Stimulated activated effector memory CD8-positive, alpha-beta T cell treated with anti-CD3 and anti-CD28 coated beads, Interleukin-12 subunit alpha, Interleukin-12 subunit beta, amount 100 ng/mL, for 72 hours (primary cell): ENCODE measurements at regions not wholly inside any gene's neighbourhood (a gene's known extent, or its start where the extent isn't known, plus 50 kb on each side); places are given as distances from the start of the nearest gene placed in this dataset.

Experiments
- ATAC-seq: fragments of 150-1000 bp; cut with Tn5 transposase; 2 replicates; pipeline ENCODE4 v1.10.0; 2021
- DNase-seq, 2 donors: peaks; one replicate each; pipeline ENCODE4 v3.0.0; 2021 to 2022; ENCODE audit warnings: low spot score in 2 of 2
- H3K27ac Mint-ChIP-seq: one replicate; pipeline ENCODE4 v1.8.0; 2022; ENCODE audit warnings: mild to moderate bottlenecking, mixed read lengths
- H3K36me3 Mint-ChIP-seq: one replicate; pipeline ENCODE4 v1.8.0; 2022; ENCODE audit warnings: mild to moderate bottlenecking, mixed read lengths
- H3K4me1 Mint-ChIP-seq: one replicate; pipeline ENCODE4 v1.8.0; 2022; ENCODE audit warnings: mixed read lengths
- H3K4me3 Mint-ChIP-seq: one replicate; pipeline ENCODE4 v1.8.0; 2022; ENCODE audit warnings: mild to moderate bottlenecking, mixed read lengths
- H3K9me3 Mint-ChIP-seq: one replicate; pipeline ENCODE4 v1.8.0; 2022; ENCODE audit warnings: mixed read lengths

DNA sequence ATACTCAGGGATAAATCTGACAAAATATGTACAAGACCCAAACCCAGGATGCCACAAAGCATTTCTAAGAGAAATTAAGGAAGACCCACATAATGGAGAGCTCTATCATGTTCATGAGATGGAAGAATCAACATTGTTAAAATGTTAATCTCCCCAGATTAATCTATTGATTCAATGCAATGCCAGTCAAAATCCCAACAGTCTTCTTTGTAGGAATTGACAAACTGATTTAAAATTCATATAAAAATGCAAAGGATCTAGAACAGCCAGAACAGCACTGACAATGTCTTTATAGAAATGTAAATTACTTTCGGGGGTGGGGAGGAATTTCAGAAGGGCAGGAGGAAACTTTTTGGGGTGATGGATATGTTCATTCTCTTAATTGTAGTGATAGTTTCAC lies 281.6 kb upstream of the SEMA6A start:
- H3K4me3 Mint-ChIP-seq: no peak overlapping the region
- H3K4me1 Mint-ChIP-seq: no peaks in the 10 kb centered on the region
- H3K9me3 Mint-ChIP-seq: peaks cover 4% of the 10 kb centered on the region
- H3K27ac Mint-ChIP-seq: no peak overlapping the region
- ATAC-seq (no peak), DNase-seq (no peak)
- H3K36me3 Mint-ChIP-seq: no peaks in the 10 kb centered on the region

DNA sequence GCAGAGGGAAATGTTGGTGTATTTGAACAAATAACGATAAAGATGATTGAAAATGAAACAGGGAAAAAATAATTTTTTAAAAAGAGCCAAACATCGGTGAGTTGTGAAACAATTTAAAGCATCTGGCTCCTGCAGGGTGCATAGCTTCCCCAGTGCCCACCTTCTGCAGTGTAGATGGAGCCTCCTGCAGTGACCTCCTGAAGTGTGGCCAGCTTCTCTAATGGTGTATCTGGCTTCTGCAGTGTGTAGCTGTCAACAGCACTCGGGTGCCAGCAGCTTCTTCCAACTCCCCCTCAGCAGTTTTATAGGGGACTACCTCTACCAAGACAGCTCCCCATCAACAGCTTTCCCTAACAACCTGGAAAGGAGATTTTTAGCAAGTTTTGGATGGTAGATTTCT lies 279.4 kb upstream of the SEMA6A start:
- no peak for DNase-seq
- no peak overlapping the region for H3K4me3 Mint-ChIP-seq
- H3K27ac Mint-ChIP-seq: no peak overlapping the region
- H3K36me3 Mint-ChIP-seq: no peaks in the 10 kb centered on the region
- H3K4me1 Mint-ChIP-seq: no peaks in the 10 kb centered on the region
- no peak for ATAC-seq
- peaks cover 3% of the 10 kb centered on the region for H3K9me3 Mint-ChIP-seq

DNA sequence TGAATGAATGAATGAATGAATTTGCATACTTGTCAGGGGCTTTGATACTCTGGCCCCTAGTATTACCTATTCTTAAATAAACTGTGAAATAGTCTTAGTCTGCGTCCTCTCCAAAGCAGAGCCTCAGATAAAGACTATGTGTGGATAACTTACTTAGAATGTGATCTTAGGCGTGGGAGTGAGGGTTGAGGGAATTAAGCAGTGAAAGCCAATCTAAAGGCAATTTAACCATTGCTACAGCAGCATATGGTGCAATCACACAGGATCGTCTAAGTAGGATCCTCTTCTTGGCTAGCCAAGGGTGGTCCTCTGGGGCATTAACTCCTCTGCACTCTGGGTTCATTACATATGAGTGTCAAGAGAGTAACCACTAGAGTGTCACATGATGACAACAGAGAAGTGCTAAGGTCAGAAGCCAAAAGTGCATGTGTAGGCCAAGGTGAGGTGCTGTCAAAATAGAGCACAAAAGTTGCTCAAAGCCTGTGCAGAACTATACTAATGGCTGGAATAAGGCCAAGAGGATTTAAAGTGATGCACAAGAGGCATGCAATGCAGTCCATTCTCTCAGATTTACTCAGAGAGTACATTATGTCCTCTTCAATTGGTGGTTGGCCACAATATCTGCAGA lies 274.4 kb upstream of the SEMA6A start:
- ATAC-seq (no peak), DNase-seq (no peak)
- Mint-ChIP-seq H3K9me3 (peaks cover 10% of the 10 kb centered on the region), H3K4me3 (no peak overlapping the region), H3K36me3 (no peaks in the 10 kb centered on the region), H3K4me1 (no peaks in the 10 kb centered on the region), H3K27ac (no peak overlapping the region)

DNA sequence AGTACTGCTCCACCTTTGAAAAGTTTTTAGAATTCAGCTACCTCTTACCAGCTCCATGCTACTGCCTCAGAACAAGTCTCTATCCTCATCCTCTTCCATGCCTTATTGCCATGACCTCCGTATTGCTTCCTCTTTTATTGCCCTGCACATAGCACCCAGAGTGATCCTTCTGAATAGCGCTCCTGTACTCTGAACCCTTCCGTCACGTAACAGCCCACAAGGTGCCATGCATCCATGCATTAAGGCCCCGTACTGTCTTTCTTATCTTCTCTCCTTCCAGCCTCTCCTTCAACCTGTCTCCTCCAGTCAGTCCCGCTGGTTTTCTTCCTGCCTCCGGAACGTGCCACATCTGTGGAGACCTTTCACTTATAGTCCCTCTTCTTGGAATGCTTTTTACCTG lies 273.3 kb upstream of the SEMA6A start:
- H3K9me3 Mint-ChIP-seq: peaks cover 10% of the 10 kb centered on the region
- H3K36me3 Mint-ChIP-seq: no peaks in the 10 kb centered on the region
- ATAC-seq: no peak
- no peak overlapping the region for H3K27ac Mint-ChIP-seq
- no peak overlapping the region for H3K4me3 Mint-ChIP-seq
- DNase-seq: no peak
- no peaks in the 10 kb centered on the region for H3K4me1 Mint-ChIP-seq

DNA sequence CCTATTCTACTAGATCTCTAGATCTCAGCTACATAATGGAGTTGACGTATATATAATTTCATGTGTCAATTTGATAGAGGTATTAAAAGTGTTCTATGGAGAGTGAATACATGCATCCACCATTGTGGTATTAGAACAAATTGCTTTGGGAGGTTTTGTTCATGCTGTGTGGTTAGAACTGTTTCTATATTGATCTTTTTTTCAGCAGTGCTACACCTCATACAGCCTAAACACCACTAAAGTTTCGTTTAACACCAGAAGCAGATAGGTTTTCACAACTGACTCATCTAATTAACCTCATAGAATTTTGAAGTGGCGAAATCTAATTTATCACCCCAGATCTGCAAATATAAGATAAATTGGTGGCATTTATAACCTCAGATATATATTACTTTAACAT lies 269.4 kb upstream of the SEMA6A start:
- Mint-ChIP-seq H3K27ac (no peak overlapping the region), H3K4me1 (no peaks in the 10 kb centered on the region), H3K9me3 (peaks cover 6% of the 10 kb centered on the region), H3K36me3 (no peaks in the 10 kb centered on the region), H3K4me3 (no peak overlapping the region)
- DNase-seq (no peak), ATAC-seq (no peak)

DNA sequence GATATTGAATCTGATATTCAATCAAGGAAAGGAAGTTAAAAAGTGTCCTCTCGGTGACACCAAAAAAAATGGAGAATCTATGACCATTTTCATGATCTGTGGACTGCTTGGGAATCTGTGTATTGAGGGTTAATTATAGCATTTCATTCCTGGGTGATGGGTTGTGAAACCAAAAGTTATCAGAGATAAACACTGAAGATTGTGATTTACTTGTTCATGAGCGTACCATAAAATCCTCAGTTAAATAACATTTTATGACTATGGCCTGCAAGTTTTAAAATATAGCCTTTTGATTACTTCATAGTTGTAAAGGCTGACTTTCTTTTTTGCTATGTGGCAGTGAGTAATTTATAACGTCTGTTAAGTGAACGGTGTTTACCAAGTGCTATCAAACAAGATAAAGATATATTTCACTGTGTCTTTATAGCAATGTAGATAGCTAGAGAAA lies 267.9 kb upstream of the SEMA6A start:
- Mint-ChIP-seq H3K4me1 (no peaks in the 10 kb centered on the region), H3K36me3 (no peaks in the 10 kb centered on the region), H3K27ac (no peak overlapping the region), H3K9me3 (peaks cover 3% of the 10 kb centered on the region), H3K4me3 (no peak overlapping the region)
- no peak for ATAC-seq
- DNase-seq: no peak

DNA sequence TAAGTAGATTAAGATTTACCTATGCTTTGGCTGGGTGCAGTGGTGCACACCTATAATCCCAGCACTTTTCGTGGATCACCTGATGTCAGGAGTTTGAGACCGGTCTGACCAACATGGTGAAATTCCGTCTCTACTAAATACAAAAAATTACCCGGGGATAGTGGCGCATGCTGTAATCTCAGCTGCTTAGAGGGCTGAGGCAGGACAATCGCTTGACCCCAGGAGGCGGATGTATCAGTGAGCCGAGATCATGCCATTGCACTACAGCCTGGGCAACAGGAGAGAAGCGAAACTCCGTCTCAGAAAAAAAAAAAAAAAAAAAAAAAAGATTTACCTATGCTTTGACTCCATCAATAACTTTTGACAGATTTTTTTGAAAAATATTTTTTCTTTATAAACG lies 267.1 kb upstream of the SEMA6A start:
- Mint-ChIP-seq H3K4me1 (no peaks in the 10 kb centered on the region), H3K27ac (no peak overlapping the region)

DNA sequence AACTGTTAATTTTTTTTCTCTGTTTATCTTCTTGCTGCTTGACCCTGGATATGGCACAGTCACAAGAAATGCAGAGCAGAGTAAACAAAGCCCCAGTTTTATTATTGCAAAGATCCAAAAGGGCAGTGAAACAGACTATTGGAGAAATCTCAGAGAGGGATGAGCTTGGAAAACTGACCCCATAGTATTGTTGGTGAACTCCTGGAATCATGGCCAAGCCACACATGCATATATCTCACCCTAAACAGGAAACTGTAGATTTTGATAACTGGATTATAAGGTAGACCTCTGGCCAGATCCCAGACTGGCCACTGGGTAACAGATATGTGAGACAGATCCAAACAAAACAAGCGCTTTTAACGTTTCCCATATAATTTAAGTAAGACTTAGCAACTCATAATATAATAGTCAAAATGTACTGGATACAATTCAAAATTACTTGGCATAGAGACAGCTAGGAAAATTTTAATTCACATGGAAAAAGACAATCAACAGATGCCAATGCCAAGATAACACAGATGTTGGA lies 263.5 kb upstream of the SEMA6A start:
- Mint-ChIP-seq H3K4me1 (no peaks in the 10 kb centered on the region), H3K4me3 (no peak overlapping the region), H3K36me3 (no peaks in the 10 kb centered on the region), H3K9me3 (no peaks in the 10 kb centered on the region), H3K27ac (no peak overlapping the region)
- ATAC-seq (no peak), DNase-seq (no peak)

More for the DNA sequence above, 267.1 kb upstream of the SEMA6A start:
- Mint-ChIP-seq H3K9me3 (peaks cover 3% of the 10 kb centered on the region), H3K36me3 (no peaks in the 10 kb centered on the region), H3K4me3 (no peak overlapping the region)
- ATAC-seq: no peak
- DNase-seq: no peak

DNA sequence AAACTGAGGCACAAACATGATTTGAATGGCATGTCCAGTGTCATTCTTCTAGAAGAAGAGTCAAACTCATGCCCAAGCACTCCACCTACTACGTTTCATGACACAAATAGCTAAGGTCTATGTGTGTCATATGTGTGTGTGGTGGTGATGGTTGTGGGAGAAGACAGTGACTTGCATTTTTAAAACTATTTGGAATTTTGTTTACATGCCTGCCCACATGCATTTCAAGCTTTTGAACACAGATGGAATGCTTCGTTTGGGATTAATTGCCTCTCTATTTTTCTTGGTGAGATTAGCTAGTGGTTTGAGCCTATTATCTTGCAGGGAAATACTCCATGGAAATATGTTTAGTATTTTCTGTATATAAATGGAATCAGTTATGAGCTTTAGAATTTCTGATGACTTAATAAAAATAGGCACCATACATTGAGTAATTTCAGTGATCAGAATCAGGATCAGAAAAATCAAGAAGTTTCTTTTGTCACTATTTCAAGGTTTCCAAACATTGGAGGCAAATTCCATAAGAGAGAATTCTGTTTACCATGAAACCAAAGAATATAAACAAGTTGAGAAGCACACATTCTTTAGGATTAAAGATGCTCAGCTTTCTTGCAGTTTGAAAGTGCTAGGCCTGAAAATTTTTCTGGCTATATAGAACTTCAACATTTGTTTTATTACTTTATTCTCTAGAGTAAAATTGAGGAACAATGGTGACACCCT lies 260.3 kb upstream of the SEMA6A start:
- Mint-ChIP-seq H3K9me3 (no peaks in the 10 kb centered on the region), H3K4me1 (no peaks in the 10 kb centered on the region), H3K27ac (no peak overlapping the region), H3K36me3 (no peaks in the 10 kb centered on the region), H3K4me3 (no peak overlapping the region)
- DNase-seq (no peak), ATAC-seq (no peak)

DNA sequence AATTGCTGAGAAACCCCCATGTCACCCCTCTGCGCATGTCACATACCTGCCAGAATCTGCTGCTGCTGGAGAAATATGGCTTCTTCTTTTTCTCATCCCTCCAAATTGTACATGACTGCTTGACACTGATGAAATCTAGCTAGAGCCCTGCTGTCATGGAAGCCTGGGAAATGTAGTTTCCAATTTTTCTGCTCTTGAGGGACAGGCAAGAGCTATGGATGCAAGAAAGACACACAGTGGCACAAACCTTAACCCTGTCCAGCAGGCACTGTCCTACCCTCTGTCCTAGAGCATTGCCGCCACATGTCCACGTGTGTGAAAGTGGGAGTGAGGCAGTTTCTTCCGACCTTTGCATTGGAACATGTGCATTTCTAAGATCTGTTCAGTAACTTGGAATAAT lies 255.5 kb upstream of the SEMA6A start:
- H3K36me3 Mint-ChIP-seq: no peaks in the 10 kb centered on the region
- DNase-seq (no peak), ATAC-seq (no peak)
- H3K4me1 Mint-ChIP-seq: no peaks in the 10 kb centered on the region
- no peaks in the 10 kb centered on the region for H3K9me3 Mint-ChIP-seq
- H3K27ac Mint-ChIP-seq: no peak overlapping the region
- no peak overlapping the region for H3K4me3 Mint-ChIP-seq

DNA sequence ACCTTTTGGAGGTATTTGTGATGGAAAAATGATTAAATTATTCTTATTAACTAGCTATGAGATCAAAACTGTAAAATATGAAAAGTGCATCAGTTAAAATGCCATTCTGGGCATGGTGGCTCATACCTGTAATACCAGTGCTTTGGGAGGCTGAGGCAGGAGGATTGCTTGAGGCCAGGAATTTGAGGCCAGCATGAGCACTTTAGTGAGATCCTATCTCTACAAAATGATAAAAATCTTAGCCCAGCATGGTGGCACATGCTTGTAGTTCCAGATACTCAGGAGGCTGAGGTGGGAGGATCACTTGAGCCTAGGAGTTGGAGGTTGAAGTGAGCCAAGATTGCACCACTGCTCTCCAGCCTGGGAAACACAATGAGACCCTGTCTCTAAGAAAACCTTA lies 252.5 kb upstream of the SEMA6A start:
- H3K4me1 Mint-ChIP-seq: no peaks in the 10 kb centered on the region
- H3K9me3 Mint-ChIP-seq: no peaks in the 10 kb centered on the region
- ATAC-seq (no peak), DNase-seq (no peak)
- H3K4me3 Mint-ChIP-seq: no peak overlapping the region
- no peak overlapping the region for H3K27ac Mint-ChIP-seq
- no peaks in the 10 kb centered on the region for H3K36me3 Mint-ChIP-seq

DNA sequence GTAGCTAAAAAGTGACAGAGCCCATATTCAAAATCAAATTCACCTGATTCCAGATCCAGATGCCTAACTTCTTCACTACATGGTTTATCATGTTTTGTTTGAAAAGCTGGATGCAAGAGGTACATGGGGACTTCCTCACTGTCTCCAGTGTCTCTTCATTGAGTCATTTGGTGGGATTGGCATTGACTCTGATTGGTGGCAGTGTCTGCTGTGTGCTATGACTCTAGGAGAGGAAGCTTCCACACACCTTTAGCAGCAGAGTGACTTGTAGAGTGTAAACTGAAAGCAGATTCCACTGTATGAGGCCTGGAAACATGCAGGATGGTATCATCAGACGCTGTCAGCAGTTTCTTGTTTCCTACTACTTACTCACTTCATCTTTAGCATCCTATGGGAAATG lies 250.9 kb upstream of the SEMA6A start:
- Mint-ChIP-seq H3K27ac (no peak overlapping the region), H3K36me3 (no peaks in the 10 kb centered on the region), H3K4me1 (no peaks in the 10 kb centered on the region), H3K4me3 (no peak overlapping the region), H3K9me3 (no peaks in the 10 kb centered on the region)
- DNase-seq: no peak
- ATAC-seq: no peak

DNA sequence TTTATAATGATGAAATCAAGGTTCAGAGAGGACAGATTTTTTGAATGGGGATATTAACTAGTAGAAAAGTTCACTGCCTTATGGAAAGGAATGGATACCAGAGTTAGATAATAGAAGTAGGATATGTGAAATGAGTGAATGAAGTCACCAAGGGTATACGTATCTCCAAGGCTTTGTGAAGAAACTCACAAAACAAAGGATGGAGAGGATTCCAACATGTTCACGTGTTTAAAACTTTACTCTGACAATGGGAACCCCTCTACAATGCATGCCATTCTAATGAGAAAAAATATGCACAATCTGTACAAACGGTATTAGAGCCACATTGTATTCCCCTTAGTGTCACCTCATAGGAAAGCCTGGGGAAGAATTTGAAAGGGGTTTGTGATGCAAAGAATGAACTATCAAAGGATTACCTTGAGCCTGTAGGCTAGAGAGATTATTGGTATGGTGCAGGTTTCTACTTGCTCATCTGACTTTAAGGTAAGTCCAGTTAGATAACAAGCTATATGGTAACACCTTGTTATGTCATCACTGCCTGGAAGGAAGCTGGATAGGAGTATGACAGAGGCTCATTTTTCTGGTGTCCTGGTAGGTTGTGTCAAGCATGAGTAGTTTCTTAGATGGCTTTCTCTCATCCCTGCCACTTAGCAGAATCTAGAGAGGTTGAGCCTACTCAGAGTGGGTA lies 250.3 kb upstream of the SEMA6A start:
- H3K36me3 Mint-ChIP-seq: no peaks in the 10 kb centered on the region
- peaks cover 3% of the 10 kb centered on the region for H3K9me3 Mint-ChIP-seq
- DNase-seq (no peak), ATAC-seq (peak; percentile 21)
- no peak overlapping the region for H3K27ac Mint-ChIP-seq
- no peaks in the 10 kb centered on the region for H3K4me1 Mint-ChIP-seq
- H3K4me3 Mint-ChIP-seq: no peak overlapping the region

DNA sequence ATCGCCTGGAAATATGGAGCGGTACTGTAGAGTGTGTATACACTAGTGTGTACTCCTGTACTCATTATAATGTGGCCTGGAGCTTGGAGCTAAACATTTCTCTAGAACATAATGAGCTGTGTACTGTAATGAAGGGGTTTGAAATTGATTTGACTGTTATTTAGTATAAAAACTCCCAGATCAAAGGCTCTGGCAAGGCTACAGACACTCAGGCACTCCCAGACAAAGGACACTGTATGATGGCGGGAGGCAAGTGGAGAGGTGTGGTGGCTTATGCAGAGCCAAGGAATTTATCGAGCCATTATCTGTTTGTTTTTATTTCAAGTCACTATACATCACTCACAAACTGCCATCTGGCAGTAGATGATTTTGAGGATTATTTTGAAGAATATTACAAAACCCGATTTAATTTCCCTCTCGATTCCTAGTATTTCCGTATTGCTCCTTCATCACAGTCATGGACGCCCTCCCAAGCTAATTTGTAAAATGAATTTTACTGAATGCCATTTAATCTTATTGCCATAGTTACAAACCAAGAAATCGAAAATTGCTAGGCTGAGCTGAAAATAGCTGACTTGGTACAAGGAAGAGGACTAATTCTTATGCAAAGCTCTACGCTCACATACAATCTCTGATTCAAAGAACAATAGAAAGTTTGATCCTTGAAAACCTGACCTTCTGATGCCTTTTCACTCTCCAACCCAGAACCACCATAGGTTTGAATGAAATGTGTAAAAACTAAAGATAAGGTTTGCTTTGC lies 240.2 kb upstream of the SEMA6A start:
- Mint-ChIP-seq H3K36me3 (no peaks in the 10 kb centered on the region), H3K4me1 (no peaks in the 10 kb centered on the region)

DNA sequence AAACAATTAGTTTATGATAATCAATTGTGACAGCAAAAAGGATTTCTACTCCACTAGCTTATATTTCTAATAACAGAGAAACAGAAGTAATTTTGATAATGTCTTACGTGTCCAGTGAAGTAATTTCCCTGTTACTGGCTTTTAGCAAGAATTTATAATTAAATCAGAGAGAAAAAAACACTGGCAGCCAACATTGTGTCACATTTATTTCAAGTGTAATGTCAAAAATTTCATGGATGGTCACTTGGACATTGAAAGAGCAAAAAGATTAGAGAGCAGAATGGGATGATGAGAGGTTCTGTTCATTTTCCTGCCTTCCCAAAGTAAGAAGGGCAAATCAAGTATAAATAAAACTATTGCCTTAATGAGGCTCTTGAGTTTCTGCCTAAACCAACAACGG lies 239.3 kb upstream of the SEMA6A start:
- no peak for ATAC-seq
- DNase-seq: no peak
- H3K9me3 Mint-ChIP-seq: no peaks in the 10 kb centered on the region
- H3K4me1 Mint-ChIP-seq: no peaks in the 10 kb centered on the region
- H3K27ac Mint-ChIP-seq: no peak overlapping the region
- no peaks in the 10 kb centered on the region for H3K36me3 Mint-ChIP-seq
- no peak overlapping the region for H3K4me3 Mint-ChIP-seq

More for the DNA sequence above, 240.2 kb upstream of the SEMA6A start:
- DNase-seq (no peak), ATAC-seq (no peak)
- H3K27ac Mint-ChIP-seq: no peak overlapping the region
- no peak overlapping the region for H3K4me3 Mint-ChIP-seq
- no peaks in the 10 kb centered on the region for H3K9me3 Mint-ChIP-seq
